HEK293T (cell line): ENCODE measurements at regions not wholly inside any gene's neighbourhood (a gene's known extent, or its start where the extent isn't known, plus 50 kb on each side); places are given as distances from the start of the nearest gene placed in this dataset.

Experiments used
- ARNT ChIP-seq: fragments of 450-650 bp; IDR thresholded peaks from 2 replicates; pipeline ENCODE4 v1.6.1; 2017; ENCODE audit warnings: mild to moderate bottlenecking
- BHLHE40 ChIP-seq: fragments of 450-650 bp; IDR thresholded peaks from 2 replicates; pipeline ENCODE4 v1.6.1; 2016; ENCODE audit warnings: mild to moderate bottlenecking, moderate library complexity, borderline replicate concordance
- ELF4 ChIP-seq: fragments of 450-650 bp; IDR thresholded peaks from 2 replicates; pipeline ENCODE4 v1.6.1; 2017; ENCODE audit warnings: antibody characterized with exemption
- FOXA1 ChIP-seq: fragments of 450-650 bp; IDR thresholded peaks from 2 replicates; pipeline ENCODE4 v1.6.1; 2016; ENCODE audit warnings: mild to moderate bottlenecking
- FOXK2 ChIP-seq: fragments of 450-650 bp; IDR thresholded peaks from 2 replicates; pipeline ENCODE4 v1.6.1; 2016; ENCODE audit warnings: mild to moderate bottlenecking
- FOXM1 ChIP-seq: fragments of 450-650 bp; IDR thresholded peaks from 2 replicates; pipeline ENCODE4 v1.6.1; 2017; ENCODE audit warnings: mild to moderate bottlenecking, borderline replicate concordance
- HDGF ChIP-seq: fragments of 450-650 bp; IDR thresholded peaks from 2 replicates; pipeline ENCODE4 v1.6.1; 2017; ENCODE audit warnings: antibody characterized with exemption, borderline replicate concordance
- LEF1 ChIP-seq: fragments of 450-650 bp; IDR thresholded peaks from 2 replicates; pipeline ENCODE4 v1.6.1; 2017; ENCODE audit warnings: mild to moderate bottlenecking, borderline replicate concordance
- NFRKB ChIP-seq: fragments of 450-650 bp; IDR thresholded peaks from 2 replicates; pipeline ENCODE4 v1.6.1; 2016; ENCODE audit warnings: mild to moderate bottlenecking, moderate library complexity
- SP1 ChIP-seq: fragments of 450-650 bp; IDR thresholded peaks from 2 replicates; pipeline ENCODE4 v1.6.1; 2017
- SUZ12 ChIP-seq: fragments of 450-650 bp; IDR thresholded peaks from 2 replicates; pipeline ENCODE4 v1.6.1; 2016; ENCODE audit warnings: mild to moderate bottlenecking
- TARDBP ChIP-seq: fragments of 450-650 bp; IDR thresholded peaks from 2 replicates; pipeline ENCODE4 v1.6.1; 2016
- ZNF384 ChIP-seq: fragments of 450-650 bp; IDR thresholded peaks from 2 replicates; pipeline ENCODE4 v1.6.1; 2016
- TF ChIP-seq, protein P1 (sequence below): fragments of 450-650 bp; IDR thresholded peaks from 2 replicates; pipeline ENCODE4 v1.6.1; 2016

DNA sequence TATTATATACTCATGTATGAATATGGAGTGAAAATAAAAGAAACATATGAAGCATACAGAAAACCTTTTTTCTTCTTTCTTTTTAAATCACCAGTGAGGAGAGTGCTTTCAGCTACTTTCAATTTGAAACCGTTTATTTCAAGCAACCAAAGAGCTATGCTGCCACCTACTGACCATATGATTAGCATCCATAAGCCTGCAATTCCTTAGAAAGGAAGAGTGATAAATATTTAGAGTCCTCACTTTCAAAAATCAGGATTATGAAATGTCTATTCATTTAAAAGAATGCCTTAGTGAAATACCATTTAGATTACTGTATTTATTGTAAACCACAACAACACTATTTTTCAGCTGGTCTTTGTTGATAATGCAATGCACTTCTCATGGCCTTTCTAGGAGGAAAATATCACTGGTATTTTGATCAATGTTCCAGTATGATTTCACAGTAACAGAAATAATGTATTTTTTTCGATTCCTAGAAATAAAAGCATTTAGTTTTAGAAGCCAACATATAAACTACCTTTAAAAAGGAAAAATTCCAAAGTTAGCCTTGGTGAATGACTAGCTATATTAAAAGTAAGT lies 667.6 kb downstream of the PCDH18 start:
- no peak for TF ChIP-seq SP1
- no peak for TF ChIP-seq ELF4
- TF ChIP-seq NFRKB: no peak
- TF ChIP-seq, protein P1, sequence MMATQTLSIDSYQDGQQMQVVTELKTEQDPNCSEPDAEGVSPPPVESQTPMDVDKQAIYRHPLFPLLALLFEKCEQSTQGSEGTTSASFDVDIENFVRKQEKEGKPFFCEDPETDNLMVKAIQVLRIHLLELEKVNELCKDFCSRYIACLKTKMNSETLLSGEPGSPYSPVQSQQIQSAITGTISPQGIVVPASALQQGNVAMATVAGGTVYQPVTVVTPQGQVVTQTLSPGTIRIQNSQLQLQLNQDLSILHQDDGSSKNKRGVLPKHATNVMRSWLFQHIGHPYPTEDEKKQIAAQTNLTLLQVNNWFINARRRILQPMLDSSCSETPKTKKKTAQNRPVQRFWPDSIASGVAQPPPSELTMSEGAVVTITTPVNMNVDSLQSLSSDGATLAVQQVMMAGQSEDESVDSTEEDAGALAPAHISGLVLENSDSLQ: no peak
- no peak for TF ChIP-seq FOXA1
- no peak for TF ChIP-seq TARDBP
- no peak for TF ChIP-seq SUZ12
- TF ChIP-seq ARNT: no peak
- no peak for TF ChIP-seq ZNF384
- TF ChIP-seq HDGF: no peak
- TF ChIP-seq FOXK2: no peak
- no peak for TF ChIP-seq BHLHE40
- peak; percentile 87; the same call in 1 of the 2 replicates for TF ChIP-seq FOXM1
- TF ChIP-seq LEF1: no peak
